HUES64 (cell line): ENCODE measurements at regions not wholly inside any gene's neighbourhood (a gene's known extent, or its start where the extent isn't known, plus 50 kb on each side); places are given as distances from the start of the nearest gene placed in this dataset.
A peak's percentile ranks its signal among the peaks of the same experiment; 100 is the strongest.
"Not testable (repeated sequence)": the region's sequence is repeated elsewhere in the genome, so short reads cannot be mapped to it uniquely, and the experiment has no call there.

Experiments used
- H3K27ac ChIP-seq: 2 replicates; pipeline ENCODE4 v1.7.0; 2013; ENCODE audit warnings: low read depth, low read length, inconsistent platforms
- H3K27me3 ChIP-seq: 2 replicates; pipeline ENCODE4 v1.6.1; 2013; ENCODE audit warnings: mild to moderate bottlenecking, low read length; ENCODE audit not compliant: insufficient read depth
- H3K36me3 ChIP-seq: 2 replicates; pipeline ENCODE4 v1.6.1; 2013; ENCODE audit warnings: mild to moderate bottlenecking, low read length; ENCODE audit not compliant: insufficient read depth
- H3K4me1 ChIP-seq: 2 replicates; pipeline ENCODE4 v1.6.1; 2013; ENCODE audit warnings: mild to moderate bottlenecking, low read length, moderate library complexity; ENCODE audit not compliant: insufficient read depth
- H3K4me3 ChIP-seq: 2 replicates; pipeline ENCODE4 v1.5.1; 2013; ENCODE audit warnings: mild to moderate bottlenecking, low read length, moderate library complexity
- H3K9ac ChIP-seq: 2 replicates; pipeline ENCODE4 v1.6.1; 2013; ENCODE audit warnings: mild to moderate bottlenecking, low read depth, low read length
- H3K9me3 ChIP-seq: 2 replicates; pipeline ENCODE4 v1.6.1; 2013; ENCODE audit warnings: low read depth, low read length; ENCODE audit not compliant: insufficient read depth
- WGBS: fragments of 150-250, 120-280 bp; methylation state at CpG from one replicate; pipeline ENCODE4 v1.1.7; 2013; ENCODE audit warnings: missing lambda C conversion rate; 5-methylcytosine and 5-hydroxymethylcytosine counted together

DNA sequence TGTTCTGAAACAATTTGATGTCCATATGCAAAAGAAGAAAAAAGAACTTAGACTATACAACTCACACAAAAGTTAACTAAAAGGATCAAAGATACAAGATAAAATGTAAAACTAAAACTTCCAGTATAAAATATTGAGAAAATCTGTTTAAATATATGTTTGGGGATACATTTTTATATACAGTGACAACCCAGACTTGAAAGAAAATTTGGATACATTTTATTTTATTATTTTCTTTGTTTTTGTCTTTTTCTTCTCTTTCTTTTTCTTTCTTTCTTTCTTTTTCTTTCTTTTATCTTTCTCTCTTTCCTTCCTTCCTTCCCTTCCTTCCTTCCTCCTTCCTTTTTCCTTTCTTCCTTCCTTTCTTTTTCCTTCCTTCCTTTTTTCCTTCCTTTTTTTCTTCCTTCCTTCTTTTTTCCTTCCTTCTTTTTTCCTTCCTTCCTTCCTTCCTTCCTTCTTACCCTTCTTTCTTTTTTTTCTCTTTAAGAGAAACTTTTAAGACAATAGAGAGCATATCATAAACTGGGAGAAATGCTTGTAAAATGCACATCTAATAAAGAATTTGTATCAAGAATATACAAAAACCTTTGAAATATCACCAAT is 954.5 kb upstream of the LRFN5 start:
- no peak overlapping the region for H3K9ac ChIP-seq
- no peak overlapping the region for H3K27ac ChIP-seq
- H3K27me3 ChIP-seq = no peaks in the 10 kb centered on the region
- H3K4me3 ChIP-seq = no peak overlapping the region
- H3K9me3 ChIP-seq = no peaks in the 10 kb centered on the region
- H3K36me3 ChIP-seq = no peaks in the 10 kb centered on the region
- no peaks in the 10 kb centered on the region for H3K4me1 ChIP-seq

DNA sequence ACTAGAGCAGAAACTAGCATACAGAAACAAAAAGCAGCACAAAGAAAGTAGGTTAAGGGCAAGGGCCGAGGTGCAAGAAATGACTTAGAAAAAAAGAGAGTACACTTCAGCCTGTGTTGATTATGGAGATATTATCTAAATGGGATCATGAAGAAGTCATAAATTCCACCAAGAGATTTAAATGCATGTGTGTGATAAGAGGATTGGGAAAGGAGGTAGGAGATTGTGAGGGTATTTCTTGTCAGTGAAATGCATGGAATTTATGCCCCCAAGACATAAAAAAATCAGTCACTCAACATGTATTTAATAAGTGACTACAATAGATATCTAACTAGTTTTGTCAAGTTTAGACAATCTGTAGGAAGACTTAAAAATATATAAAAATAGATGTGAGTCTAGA is 976.2 kb upstream of the LRFN5 start:
- H3K4me3 ChIP-seq = peak overlapping the region; percentile 49
- no peaks in the 10 kb centered on the region for H3K36me3 ChIP-seq
- H3K27ac ChIP-seq = no peak overlapping the region
- 71% methylated on average over 1 of the region's 1 CpG for WGBS
- H3K4me1 ChIP-seq = no peaks in the 10 kb centered on the region
- no peak overlapping the region; the same call in 1 of the 2 replicates for H3K9ac ChIP-seq
- H3K27me3 ChIP-seq = no peaks in the 10 kb centered on the region
- no peaks in the 10 kb centered on the region for H3K9me3 ChIP-seq

GRCh38 chr14:40629551-40630137 is 977.0 kb upstream of the LRFN5 start:
- peak overlapping the region; percentile 49 for H3K4me3 ChIP-seq
- not testable (repeated sequence) for H3K36me3 ChIP-seq, H3K27ac ChIP-seq, H3K27me3 ChIP-seq, H3K9me3 ChIP-seq, H3K4me1 ChIP-seq
- peak overlapping the region; percentile 33; the same call in 1 of the 2 replicates for H3K9ac ChIP-seq
- 52% methylated on average over 35 of the region's 44 CpGs for WGBS

- no peaks in the 10 kb centered on the region for H3K9me3 ChIP-seq
- H3K27ac ChIP-seq = no peak overlapping the region
- H3K4me1 ChIP-seq = no peaks in the 10 kb centered on the region
- no peak overlapping the region for H3K9ac ChIP-seq
- H3K4me3 ChIP-seq = peak overlapping the region; percentile 49
- no peaks in the 10 kb centered on the region for H3K27me3 ChIP-seq
- 83% methylated on average over 3 of the region's 3 CpGs for WGBS
- H3K36me3 ChIP-seq = no peaks in the 10 kb centered on the region
Observed at GRCh38 chr14:40629144-40629543, 977.5 kb upstream of the LRFN5 start.

GRCh38 chr14:40623643-40624042 is 983.0 kb upstream of the LRFN5 start:
- no peaks in the 10 kb centered on the region for H3K36me3 ChIP-seq
- 94% methylated on average over 2 of the region's 2 CpGs for WGBS
- no peak overlapping the region for H3K4me3 ChIP-seq
- H3K27me3 ChIP-seq = no peaks in the 10 kb centered on the region
- H3K9ac ChIP-seq = no peak overlapping the region
- H3K27ac ChIP-seq = no peak overlapping the region
- no peaks in the 10 kb centered on the region for H3K9me3 ChIP-seq
- H3K4me1 ChIP-seq = 0 out of 2 replicates have a peak, but pooled peaks cover 3% of the 10 kb centered on the region

DNA sequence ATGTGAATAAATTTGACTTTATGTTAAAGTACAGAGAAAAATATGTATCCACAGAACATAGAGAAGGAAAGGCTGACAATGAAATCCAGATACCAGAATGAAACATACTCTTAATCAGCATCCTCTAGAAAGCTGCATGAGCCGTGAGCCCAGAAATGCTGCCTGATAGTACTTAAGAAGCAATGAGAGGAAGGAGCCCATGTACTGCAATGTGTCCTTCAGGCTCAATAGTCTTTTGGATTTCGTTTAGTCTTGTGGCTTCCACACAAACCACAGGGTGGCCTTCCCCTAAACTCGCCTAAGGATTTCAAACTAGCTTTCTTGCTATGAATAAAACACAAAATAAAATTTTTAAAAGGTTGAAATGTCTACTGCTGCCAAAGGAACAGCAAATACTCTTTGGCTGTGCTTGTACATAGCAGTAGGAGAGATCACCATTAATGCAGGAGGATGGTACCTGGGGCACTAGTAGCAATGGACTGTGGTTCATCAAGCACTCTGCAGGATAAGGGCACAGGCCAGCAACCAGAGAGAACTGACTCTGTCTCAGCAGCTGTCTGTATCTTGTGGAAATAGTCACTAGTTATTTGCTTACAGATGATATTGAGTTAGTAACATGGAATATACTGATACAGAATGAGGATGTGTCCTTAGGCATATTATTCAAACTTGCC is 988.3 kb upstream of the LRFN5 start:
- no peak overlapping the region for H3K9ac ChIP-seq
- WGBS = 83% methylated on average over 3 of the region's 3 CpGs
- no peaks in the 10 kb centered on the region for H3K36me3 ChIP-seq
- H3K9me3 ChIP-seq = no peaks in the 10 kb centered on the region
- H3K4me3 ChIP-seq = no peak overlapping the region
- H3K4me1 ChIP-seq = peaks cover 42% of the 10 kb centered on the region
- peak overlapping the region; percentile 28; the same call in 1 of the 2 replicates for H3K27ac ChIP-seq
- H3K27me3 ChIP-seq = no peaks in the 10 kb centered on the region

GRCh38 chr14:40616579-40616978 is 990.1 kb upstream of the LRFN5 start:
- WGBS = no CpG with 5 or more reads among the region's 3 CpGs
- H3K9me3 ChIP-seq = no peaks in the 10 kb centered on the region
- H3K36me3 ChIP-seq = no peaks in the 10 kb centered on the region
- H3K9ac ChIP-seq = no peak overlapping the region
- H3K27me3 ChIP-seq = no peaks in the 10 kb centered on the region
- peak overlapping the region; percentile 48 for H3K27ac ChIP-seq
- peaks cover 42% of the 10 kb centered on the region for H3K4me1 ChIP-seq
- H3K4me3 ChIP-seq = no peak overlapping the region

DNA sequence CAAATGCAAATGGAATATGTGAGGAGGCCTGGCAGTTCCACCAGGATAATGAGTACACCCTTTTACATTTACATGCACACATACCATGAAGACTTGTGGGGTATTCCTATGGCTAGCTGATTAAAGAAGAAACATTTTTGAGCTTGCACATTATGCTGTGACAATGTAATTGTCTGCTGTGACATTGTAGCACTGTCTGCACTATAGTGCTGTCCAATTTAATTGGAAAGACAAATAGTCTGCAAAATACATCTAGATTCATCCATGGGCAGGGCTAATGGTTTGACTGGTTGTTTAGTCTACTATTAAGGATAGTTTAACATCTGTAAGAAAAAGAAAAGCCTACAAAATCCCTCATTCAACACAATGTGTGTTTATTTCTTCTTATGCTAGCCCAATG is 1005.6 kb upstream of the LRFN5 start:
- no peaks in the 10 kb centered on the region for H3K9me3 ChIP-seq
- no peaks in the 10 kb centered on the region for H3K4me1 ChIP-seq
- no peak overlapping the region for H3K9ac ChIP-seq
- H3K27me3 ChIP-seq = no peaks in the 10 kb centered on the region
- H3K4me3 ChIP-seq = no peak overlapping the region
- no peak overlapping the region for H3K27ac ChIP-seq
- H3K36me3 ChIP-seq = no peaks in the 10 kb centered on the region

DNA sequence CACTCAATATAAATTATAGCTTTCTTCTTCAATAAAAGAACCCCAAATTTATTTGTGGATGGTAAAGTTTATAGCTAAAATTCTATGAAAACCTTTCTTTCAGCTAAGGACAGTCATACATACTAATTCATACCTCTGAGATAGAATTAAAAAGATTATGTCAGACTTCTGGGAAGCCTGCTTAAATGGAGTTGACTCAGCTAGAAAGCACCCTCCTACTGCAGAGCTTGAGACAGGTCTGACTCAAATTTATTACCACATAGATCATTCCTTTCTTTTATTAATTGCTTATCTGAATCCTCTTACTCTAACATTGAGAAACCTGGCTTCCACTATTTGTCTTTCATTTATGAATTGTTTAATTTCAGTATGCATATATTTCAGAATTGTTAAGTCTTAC is 1007.0 kb upstream of the LRFN5 start:
- H3K27me3 ChIP-seq = no peaks in the 10 kb centered on the region
- H3K9me3 ChIP-seq = no peaks in the 10 kb centered on the region
- H3K4me1 ChIP-seq = no peaks in the 10 kb centered on the region
- H3K27ac ChIP-seq = no peak overlapping the region
- no peak overlapping the region for H3K9ac ChIP-seq
- H3K36me3 ChIP-seq = no peaks in the 10 kb centered on the region
- no peak overlapping the region for H3K4me3 ChIP-seq

- 100% methylated on average over 3 of the region's 3 CpGs for WGBS
- no peak overlapping the region for H3K4me3 ChIP-seq
- H3K4me1 ChIP-seq = peaks cover 4% of the 10 kb centered on the region; the same call in 1 of the 2 replicates
- H3K27me3 ChIP-seq = no peaks in the 10 kb centered on the region
- H3K9me3 ChIP-seq = no peaks in the 10 kb centered on the region
- H3K9ac ChIP-seq = no peak overlapping the region
- no peak overlapping the region for H3K27ac ChIP-seq
- no peaks in the 10 kb centered on the region for H3K36me3 ChIP-seq
Observed at GRCh38 chr14:40581264-40581663, 1025.4 kb upstream of the LRFN5 start.

GRCh38 chr14:40576880-40577478 is 1029.7 kb upstream of the LRFN5 start:
- no peak overlapping the region for H3K9ac ChIP-seq
- H3K4me3 ChIP-seq = no peak overlapping the region
- WGBS = 93% methylated on average over 2 of the region's 4 CpGs
- peaks cover 15% of the 10 kb centered on the region for H3K4me1 ChIP-seq
- no peak overlapping the region for H3K27ac ChIP-seq
- no peaks in the 10 kb centered on the region for H3K27me3 ChIP-seq
- H3K9me3 ChIP-seq = no peaks in the 10 kb centered on the region
- H3K36me3 ChIP-seq = no peaks in the 10 kb centered on the region
